HepG2 (cell line): ENCODE measurements at regions not wholly inside any gene's neighbourhood (a gene's known extent, or its start where the extent isn't known, plus 50 kb on each side); places are given as distances from the start of the nearest gene placed in this dataset.

ENCODE experiments used
- ATF1 ChIP-seq: IDR thresholded peaks from 2 replicates; pipeline ENCODE4 v1.6.1; 2016; ENCODE audit warnings: mild to moderate bottlenecking, control low read depth
- FOSL2 ChIP-seq: sonication (generic); formaldehyde crosslinking; IDR thresholded peaks from 2 replicates; pipeline ENCODE4 v1.4.0; 2020; ENCODE audit warnings: missing genetic modification reagents
- GFI1 ChIP-seq: sonication (generic); formaldehyde crosslinking; IDR thresholded peaks from 2 replicates; pipeline ENCODE4 v1.5.0; 2020; ENCODE audit warnings: missing genetic modification reagents, mild to moderate bottlenecking, borderline replicate concordance
- HDAC2 ChIP-seq: sonication (generic); formaldehyde crosslinking; IDR thresholded peaks from 2 replicates; pipeline ENCODE4 v1.4.0; 2020; ENCODE audit warnings: missing genetic modification reagents
- JUND ChIP-seq: sonication (generic); formaldehyde crosslinking; IDR thresholded peaks from 2 replicates; pipeline ENCODE4 v1.8.0; 2022; ENCODE audit warnings: mild to moderate bottlenecking, missing genetic modification reagents
- LCORL ChIP-seq, 2 experiments: fragments of 450-650 bp in 1 of 2; sonication (generic) in 1 of 2; formaldehyde crosslinking in 1 of 2; IDR thresholded peaks; 2 replicates each; pipeline versions ENCODE4 v1.5.0 to v1.6.1; 2017 to 2020; ENCODE audit warnings: antibody characterized with exemption in 1 of 2, missing genetic modification reagents in 1 of 2
- MED1 ChIP-seq: sonication (generic); formaldehyde crosslinking; IDR thresholded peaks from 2 replicates; pipeline ENCODE4 v1.4.0; 2020; ENCODE audit warnings: missing genetic modification reagents
- POLR2AphosphoS5 ChIP-seq: IDR thresholded peaks from 2 replicates; pipeline ENCODE4 v1.6.1; 2012; ENCODE audit warnings: low read depth, low read length
- RARA ChIP-seq: IDR thresholded peaks from 2 replicates; pipeline ENCODE4 v1.6.1; 2016; ENCODE audit warnings: missing genetic modification reagents, missing compliant biosample characterization
- RORA ChIP-seq: sonication (generic); formaldehyde crosslinking; IDR thresholded peaks from 2 replicates; pipeline ENCODE4 v1.5.0; 2020; ENCODE audit warnings: mild to moderate bottlenecking, missing genetic modification reagents, moderate library complexity
- SAP130 ChIP-seq: IDR thresholded peaks from 2 replicates; pipeline ENCODE4 v1.6.1; 2016; ENCODE audit warnings: low read depth
- SIN3B ChIP-seq: fragments of 150-350 bp; IDR thresholded peaks from 2 replicates; pipeline ENCODE4 v1.6.1; 2014; ENCODE audit warnings: low read length
- SOX13 ChIP-seq, 3 experiments: fragments of 450-650 bp in 1 of 3; sonication (generic) in 1 of 3; formaldehyde crosslinking in 1 of 3; IDR thresholded peaks in 2 of 3; conservative IDR thresholded peaks in 1 of 3; 2 replicates each; pipeline versions ENCODE4 v1.5.0 to v1.6.1; 2016 to 2020; ENCODE audit warnings: antibody characterized with exemption in 1 of 3, mild to moderate bottlenecking in 1 of 3, missing compliant biosample characterization in 1 of 3, missing genetic modification reagents in 1 of 3, moderate library complexity in 1 of 3
- TF ChIP-seq, protein P1 (sequence below): sonication (generic); formaldehyde crosslinking; IDR thresholded peaks from 2 replicates; pipeline ENCODE4 v1.9.0; 2022; ENCODE audit warnings: missing genetic modification reagents, mild to moderate bottlenecking, borderline replicate concordance
- TF ChIP-seq, protein P2 (sequence below): IDR thresholded peaks from 2 replicates; pipeline ENCODE4 v1.6.1; 2016; ENCODE audit warnings: low read depth, missing genetic modification reagents, missing compliant biosample characterization
- TF ChIP-seq, protein P3 (sequence below): sonication (generic); formaldehyde crosslinking; IDR thresholded peaks from 2 replicates; pipeline ENCODE4 v1.4.0; 2020; ENCODE audit warnings: missing genetic modification reagents
- TF ChIP-seq, protein P4 (sequence below): sonication (generic); formaldehyde crosslinking; IDR thresholded peaks from 2 replicates; pipeline ENCODE4 v1.4.0; 2020; ENCODE audit warnings: missing genetic modification reagents

DNA sequence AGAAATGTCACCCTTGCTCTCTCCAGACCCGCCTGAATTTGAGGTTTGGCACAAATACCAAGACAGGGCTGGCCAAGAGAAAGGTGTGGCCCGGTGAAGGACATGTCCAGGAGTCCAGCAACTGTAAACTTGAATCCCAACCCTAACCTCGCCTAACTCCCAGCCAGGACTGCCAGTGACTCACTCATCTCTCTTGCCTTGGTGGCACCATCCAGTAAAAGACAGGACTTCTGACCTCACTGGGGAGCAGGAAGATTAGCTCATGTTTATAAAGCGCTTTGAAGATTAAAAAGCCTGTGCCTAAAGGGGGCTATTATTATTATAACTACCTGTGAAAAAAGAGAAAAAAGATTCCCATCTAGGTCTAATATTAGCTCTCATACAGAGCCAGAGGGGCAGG is 335.3 kb downstream of the SOX9 start (continued):
- TF ChIP-seq, protein P1, sequence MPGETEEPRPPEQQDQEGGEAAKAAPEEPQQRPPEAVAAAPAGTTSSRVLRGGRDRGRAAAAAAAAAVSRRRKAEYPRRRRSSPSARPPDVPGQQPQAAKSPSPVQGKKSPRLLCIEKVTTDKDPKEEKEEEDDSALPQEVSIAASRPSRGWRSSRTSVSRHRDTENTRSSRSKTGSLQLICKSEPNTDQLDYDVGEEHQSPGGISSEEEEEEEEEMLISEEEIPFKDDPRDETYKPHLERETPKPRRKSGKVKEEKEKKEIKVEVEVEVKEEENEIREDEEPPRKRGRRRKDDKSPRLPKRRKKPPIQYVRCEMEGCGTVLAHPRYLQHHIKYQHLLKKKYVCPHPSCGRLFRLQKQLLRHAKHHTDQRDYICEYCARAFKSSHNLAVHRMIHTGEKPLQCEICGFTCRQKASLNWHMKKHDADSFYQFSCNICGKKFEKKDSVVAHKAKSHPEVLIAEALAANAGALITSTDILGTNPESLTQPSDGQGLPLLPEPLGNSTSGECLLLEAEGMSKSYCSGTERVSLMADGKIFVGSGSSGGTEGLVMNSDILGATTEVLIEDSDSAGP (CRISPR knock-in tag), result no peak
- TF ChIP-seq RORA (no peak), SIN3B (no peak), JUND (no peak), SOX13 (IDR thresholded peaks at IDR 0.05) (no peak), SOX13 (CRISPR knock-in tag; conservative IDR thresholded peaks at IDR 0.05 in 1 of 2, IDR thresholded peaks at IDR 0.05 in 1 of 2) (peak in 1 of 2 experiments; percentile 7; a peak in 1 of 4 replicates), LCORL (IDR thresholded peaks at IDR 0.05) (no peak), LCORL (CRISPR knock-in tag; IDR thresholded peaks at IDR 0.05) (no peak), RARA (peak; percentile 34; the same call in 1 of the 2 replicates), SAP130 (peak; percentile 66), POLR2AphosphoS5 (no peak), HDAC2 (CRISPR knock-in tag) (0 out of 2 replicates have a peak, but pooled peaks have one; percentile 15), GFI1 (CRISPR knock-in tag) (0 out of 2 replicates have a peak, but pooled peaks have one; percentile 20), MED1 (CRISPR knock-in tag) (0 out of 2 replicates have a peak, but pooled peaks have one; percentile 20), ATF1 (CRISPR knock-in tag) (0 out of 2 replicates have a peak, but pooled peaks have one; percentile 21), FOSL2 (CRISPR knock-in tag) (peak; percentile 89)
- TF ChIP-seq, protein P2, sequence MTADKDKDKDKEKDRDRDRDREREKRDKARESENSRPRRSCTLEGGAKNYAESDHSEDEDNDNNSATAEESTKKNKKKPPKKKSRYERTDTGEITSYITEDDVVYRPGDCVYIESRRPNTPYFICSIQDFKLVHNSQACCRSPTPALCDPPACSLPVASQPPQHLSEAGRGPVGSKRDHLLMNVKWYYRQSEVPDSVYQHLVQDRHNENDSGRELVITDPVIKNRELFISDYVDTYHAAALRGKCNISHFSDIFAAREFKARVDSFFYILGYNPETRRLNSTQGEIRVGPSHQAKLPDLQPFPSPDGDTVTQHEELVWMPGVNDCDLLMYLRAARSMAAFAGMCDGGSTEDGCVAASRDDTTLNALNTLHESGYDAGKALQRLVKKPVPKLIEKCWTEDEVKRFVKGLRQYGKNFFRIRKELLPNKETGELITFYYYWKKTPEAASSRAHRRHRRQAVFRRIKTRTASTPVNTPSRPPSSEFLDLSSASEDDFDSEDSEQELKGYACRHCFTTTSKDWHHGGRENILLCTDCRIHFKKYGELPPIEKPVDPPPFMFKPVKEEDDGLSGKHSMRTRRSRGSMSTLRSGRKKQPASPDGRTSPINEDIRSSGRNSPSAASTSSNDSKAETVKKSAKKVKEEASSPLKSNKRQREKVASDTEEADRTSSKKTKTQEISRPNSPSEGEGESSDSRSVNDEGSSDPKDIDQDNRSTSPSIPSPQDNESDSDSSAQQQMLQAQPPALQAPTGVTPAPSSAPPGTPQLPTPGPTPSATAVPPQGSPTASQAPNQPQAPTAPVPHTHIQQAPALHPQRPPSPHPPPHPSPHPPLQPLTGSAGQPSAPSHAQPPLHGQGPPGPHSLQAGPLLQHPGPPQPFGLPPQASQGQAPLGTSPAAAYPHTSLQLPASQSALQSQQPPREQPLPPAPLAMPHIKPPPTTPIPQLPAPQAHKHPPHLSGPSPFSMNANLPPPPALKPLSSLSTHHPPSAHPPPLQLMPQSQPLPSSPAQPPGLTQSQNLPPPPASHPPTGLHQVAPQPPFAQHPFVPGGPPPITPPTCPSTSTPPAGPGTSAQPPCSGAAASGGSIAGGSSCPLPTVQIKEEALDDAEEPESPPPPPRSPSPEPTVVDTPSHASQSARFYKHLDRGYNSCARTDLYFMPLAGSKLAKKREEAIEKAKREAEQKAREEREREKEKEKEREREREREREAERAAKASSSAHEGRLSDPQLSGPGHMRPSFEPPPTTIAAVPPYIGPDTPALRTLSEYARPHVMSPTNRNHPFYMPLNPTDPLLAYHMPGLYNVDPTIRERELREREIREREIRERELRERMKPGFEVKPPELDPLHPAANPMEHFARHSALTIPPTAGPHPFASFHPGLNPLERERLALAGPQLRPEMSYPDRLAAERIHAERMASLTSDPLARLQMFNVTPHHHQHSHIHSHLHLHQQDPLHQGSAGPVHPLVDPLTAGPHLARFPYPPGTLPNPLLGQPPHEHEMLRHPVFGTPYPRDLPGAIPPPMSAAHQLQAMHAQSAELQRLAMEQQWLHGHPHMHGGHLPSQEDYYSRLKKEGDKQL (CRISPR knock-in tag), result no peak
- TF ChIP-seq, protein P3, sequence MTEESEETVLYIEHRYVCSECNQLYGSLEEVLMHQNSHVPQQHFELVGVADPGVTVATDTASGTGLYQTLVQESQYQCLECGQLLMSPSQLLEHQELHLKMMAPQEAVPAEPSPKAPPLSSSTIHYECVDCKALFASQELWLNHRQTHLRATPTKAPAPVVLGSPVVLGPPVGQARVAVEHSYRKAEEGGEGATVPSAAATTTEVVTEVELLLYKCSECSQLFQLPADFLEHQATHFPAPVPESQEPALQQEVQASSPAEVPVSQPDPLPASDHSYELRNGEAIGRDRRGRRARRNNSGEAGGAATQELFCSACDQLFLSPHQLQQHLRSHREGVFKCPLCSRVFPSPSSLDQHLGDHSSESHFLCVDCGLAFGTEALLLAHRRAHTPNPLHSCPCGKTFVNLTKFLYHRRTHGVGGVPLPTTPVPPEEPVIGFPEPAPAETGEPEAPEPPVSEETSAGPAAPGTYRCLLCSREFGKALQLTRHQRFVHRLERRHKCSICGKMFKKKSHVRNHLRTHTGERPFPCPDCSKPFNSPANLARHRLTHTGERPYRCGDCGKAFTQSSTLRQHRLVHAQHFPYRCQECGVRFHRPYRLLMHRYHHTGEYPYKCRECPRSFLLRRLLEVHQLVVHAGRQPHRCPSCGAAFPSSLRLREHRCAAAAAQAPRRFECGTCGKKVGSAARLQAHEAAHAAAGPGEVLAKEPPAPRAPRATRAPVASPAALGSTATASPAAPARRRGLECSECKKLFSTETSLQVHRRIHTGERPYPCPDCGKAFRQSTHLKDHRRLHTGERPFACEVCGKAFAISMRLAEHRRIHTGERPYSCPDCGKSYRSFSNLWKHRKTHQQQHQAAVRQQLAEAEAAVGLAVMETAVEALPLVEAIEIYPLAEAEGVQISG (CRISPR knock-in tag), result no peak
- TF ChIP-seq, protein P4, sequence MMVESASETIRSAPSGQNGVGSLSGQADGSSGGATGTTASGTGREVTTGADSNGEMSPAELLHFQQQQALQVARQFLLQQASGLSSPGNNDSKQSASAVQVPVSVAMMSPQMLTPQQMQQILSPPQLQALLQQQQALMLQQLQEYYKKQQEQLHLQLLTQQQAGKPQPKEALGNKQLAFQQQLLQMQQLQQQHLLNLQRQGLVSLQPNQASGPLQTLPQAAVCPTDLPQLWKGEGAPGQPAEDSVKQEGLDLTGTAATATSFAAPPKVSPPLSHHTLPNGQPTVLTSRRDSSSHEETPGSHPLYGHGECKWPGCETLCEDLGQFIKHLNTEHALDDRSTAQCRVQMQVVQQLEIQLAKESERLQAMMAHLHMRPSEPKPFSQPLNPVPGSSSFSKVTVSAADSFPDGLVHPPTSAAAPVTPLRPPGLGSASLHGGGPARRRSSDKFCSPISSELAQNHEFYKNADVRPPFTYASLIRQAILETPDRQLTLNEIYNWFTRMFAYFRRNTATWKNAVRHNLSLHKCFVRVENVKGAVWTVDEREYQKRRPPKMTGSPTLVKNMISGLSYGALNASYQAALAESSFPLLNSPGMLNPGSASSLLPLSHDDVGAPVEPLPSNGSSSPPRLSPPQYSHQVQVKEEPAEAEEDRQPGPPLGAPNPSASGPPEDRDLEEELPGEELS (CRISPR knock-in tag), result no peak
